GM19240 (cell line): ENCODE measurements at regions not wholly inside any gene's neighbourhood (a gene's known extent, or its start where the extent isn't known, plus 50 kb on each side); places are given as distances from the start of the nearest gene placed in this dataset.
"Not testable (repeated sequence)": the region's sequence is repeated elsewhere in the genome, so short reads cannot be mapped to it uniquely, and the experiment has no call there.

Experiments
- DNase-seq: peaks from one replicate; pipeline ENCODE4 v3.0.0; 2011; ENCODE audit warnings: low spot score; ENCODE audit not compliant: insufficient read length

DNA sequence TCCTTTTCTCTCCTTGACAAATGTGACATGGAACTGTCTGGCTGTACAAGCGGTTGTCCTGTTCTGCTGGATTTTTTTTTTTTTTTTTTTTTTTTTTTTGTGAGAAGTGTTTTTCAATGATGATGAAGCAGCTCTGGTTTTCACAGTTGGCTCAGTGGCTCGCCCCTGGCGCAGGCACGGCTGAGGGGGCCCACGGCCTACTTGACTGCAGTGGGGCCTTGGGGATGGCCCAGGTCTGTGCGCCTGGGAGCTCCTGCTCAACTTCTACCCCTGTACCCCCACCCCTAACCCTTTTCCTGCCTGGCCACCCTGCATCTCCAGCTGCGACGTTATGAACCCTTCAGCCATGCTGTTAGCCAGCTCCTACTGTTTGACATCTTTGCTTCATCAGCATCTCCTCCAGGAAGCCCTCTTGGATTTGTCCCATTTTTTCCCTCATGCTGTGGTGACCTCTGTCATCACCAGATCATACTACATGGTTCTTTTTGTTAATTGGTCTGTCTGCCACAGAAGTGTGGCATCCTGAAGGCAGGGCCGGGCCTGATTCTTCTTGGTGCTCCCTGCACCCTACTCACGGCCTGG, 167.9 kb downstream of the INHBB start:
- no peak for DNase-seq

DNA sequence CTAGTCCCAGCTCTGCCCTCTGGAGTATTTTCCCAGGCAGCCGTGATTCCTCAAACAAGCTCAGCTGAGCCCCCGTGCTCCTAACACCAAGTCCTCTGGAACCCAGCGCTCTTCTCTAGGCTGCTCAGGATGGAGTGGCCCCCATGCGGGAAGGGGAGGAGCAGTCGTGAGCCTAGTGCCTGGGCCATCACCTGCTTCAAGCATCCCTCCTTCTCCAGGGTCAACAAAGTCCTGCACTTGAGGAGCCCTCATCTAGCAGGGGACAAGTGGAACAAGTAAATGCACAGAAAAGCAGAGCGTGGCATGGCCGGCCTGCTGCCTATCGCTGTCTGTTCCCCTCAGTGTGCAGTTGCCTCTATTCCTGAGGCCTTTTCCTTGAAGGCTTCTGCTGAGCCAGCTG, 168.6 kb downstream of the INHBB start:
- DNase-seq: no peak

DNA sequence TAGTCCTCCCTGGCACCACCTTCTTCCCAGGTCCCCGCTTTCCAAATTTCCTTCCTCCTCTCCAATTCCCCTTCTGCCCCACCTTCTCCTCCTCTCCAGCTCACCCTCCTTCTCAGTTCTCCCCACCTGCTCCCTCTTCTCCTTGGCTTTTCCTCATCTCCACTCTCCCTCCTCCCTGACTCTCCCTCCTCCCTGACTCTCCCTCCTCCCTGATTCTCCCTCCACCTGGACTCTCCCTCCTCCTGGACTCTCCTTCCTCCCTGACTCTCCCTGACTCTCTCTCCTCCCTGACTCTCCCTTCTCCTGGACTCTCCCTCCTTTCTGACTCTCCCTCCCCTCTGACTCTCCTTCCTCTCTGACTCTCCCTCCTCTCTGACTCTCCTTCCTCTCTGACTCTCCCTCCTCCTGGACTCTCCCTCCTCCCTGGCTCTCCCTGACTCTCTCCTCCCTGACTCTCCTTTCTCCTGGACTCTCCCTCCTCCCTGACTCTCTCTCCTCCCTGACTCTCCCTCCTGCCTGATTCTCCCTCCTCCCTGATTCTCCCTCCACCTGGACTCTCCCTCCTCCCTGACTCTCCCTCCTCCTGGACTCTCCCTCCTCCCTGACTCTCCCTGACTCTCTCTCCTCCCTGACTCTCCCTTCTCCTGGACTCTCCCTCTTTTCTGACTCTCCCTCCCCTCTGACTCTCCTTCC, 169.3 kb downstream of the INHBB start:
- DNase-seq: not testable (repeated sequence)

DNA sequence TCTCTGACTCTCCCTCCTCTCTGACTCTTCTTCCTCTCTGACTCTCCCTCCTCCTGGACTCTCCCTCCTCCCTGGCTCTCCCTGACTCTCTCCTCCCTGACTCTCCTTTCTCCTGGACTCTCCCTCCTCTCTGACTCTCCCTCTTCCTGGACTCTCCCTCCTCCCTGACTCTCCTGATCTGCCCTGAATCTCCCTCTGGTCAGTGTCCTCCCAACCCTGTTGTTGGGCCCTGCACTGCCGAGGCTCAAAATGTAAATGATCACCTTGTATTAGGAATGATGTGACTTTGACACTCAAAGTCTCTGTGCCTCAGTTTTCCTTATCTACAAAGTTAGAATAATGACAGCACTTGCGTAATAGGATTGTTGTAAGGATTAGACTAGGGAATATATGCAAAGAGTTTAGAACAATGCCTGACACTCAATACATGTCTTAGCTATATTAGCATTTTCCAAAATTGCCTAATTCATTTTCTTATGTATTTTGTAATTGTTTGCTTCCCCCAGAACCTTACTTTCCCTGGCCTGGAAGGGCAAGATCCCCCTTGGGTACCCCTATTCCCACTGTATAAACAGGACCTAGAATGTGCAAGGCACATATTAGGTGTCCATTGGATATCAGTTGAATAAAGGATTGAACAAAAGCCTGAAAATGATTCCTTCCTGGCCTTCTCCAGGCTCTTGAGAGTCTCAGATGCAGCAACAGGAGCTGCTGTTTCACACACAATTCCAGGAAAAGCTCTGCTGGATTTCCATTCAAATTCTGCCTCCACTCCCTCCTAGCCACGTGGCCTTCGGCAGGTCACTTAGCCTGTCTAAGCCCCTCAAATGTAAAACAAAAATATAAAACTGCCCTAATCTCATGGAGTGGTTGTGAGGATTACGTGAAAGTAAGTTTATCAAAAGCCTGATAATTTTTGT, 170.1 kb downstream of the INHBB start:
- no peak for DNase-seq

DNA sequence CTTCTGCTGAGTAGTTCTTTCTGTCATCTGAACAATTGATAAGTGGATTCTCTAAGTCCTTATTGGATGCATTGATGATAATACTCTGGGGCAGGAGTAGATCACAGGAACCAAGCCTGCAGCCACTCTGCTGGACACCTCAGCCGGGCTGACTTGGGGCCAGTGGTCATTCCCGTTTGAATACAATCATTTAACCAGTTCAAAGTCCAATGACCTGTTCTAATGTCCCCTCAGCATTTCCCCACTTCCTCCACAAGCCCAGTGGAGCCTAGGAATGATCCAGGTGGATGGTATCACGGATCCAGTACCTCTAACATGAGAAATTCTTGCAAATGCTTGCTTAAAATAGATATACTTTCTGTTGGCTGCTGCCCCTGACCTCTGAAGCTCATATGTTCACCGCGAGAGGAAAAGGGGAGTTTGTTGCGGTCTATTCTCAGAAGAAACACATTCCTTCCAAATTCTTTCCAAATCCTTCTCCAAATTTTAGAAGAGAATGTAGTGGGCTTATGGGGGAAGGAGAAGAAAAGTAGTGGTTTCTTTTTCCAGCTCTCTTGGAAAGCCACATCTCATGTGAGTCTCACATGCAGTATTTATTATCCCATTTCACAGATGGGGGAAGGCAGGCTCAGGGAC, 170.9 kb downstream of the INHBB start:
- no peak for DNase-seq

DNA sequence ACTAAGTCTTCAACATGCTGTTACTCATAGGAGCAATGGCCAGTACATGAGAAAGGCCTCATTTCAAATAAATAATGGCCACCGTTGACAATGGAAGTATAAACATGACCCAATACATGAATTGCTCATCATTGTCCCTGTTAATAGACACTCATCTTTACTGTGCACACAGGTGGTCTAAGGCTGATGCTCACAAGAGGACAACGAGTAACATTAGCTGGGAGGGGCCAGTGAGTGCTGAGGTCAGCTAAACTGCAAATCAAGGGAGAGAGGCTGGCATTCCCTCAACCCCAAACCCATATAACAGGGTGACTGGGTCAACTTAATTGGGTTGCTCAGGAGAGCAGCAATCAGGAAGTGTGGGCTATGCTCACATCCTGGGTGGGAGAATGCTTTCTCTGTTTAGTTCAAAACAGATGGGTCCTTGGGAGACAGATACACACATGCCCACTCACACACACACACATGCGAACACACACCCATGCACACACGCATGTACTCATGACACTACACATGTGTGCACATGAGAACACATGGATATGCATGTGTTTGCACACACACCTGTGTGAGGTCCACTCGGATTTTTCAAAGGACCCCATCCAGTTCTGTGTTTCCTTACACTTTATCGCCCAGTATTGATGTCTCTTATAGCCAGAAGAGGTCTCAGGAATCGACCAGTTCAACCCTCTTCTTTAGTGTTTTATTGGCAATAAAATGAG, 172.0 kb downstream of the INHBB start:
- DNase-seq: no peak

DNA sequence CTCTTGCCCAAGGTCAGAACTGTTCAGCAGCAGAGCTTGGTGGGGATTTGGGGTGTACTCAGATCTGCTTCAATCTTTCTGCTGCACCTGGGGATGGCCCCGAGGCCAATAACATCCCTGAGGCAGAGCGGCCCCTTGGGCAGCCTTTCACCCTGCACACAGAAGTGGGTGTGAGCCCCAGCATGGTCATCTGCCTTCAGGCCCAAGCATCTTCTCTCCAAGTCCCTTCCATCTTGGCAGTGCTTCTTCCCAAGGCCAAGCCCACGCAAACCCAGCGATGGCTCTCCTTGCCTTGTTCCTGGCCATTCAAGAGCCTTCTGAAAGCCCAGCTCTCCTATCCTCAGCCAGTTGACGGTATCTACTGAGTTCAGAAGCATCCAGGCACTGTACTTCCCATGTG, 172.9 kb downstream of the INHBB start:
- DNase-seq: no peak

DNA sequence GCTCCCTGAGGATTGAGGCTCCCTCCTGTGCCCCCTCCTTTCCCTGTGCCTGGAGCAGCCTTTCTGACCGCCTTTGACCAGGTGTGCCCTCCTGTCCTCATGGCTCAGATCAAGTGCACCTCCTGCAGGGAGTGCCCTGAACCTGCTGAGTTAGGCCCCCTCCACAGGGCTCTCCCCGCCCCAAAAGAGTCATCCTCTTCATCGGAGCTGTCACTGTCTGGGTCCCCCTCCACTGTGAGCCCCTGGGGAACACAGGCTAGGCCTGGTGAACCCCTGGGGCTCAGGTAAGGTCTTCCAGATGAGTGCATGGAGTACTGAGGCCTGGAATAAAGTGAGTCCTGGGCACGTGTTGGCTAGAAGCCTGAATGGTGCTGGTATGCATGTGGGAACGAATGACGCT, 173.5 kb downstream of the INHBB start:
- no peak for DNase-seq

DNA sequence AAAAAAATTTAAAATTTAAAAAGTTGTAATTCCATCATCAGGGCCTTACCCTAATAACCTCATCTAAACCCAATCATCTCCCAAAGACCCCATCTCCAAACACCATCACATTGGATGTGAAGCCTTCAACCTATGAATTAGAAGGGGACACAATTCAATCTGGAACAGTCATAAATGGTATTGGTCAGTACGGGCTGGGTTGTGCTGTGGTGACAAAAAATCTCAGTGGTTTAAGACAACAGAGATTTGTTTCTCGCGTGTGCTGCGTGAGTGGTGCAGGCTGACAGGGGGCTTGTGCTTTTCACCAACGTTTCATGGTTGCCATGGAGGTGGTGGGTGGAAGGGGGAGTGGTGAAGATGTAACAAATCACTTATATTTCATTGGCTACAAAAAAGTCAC, 174.5 kb downstream of the INHBB start:
- DNase-seq: no peak

DNA sequence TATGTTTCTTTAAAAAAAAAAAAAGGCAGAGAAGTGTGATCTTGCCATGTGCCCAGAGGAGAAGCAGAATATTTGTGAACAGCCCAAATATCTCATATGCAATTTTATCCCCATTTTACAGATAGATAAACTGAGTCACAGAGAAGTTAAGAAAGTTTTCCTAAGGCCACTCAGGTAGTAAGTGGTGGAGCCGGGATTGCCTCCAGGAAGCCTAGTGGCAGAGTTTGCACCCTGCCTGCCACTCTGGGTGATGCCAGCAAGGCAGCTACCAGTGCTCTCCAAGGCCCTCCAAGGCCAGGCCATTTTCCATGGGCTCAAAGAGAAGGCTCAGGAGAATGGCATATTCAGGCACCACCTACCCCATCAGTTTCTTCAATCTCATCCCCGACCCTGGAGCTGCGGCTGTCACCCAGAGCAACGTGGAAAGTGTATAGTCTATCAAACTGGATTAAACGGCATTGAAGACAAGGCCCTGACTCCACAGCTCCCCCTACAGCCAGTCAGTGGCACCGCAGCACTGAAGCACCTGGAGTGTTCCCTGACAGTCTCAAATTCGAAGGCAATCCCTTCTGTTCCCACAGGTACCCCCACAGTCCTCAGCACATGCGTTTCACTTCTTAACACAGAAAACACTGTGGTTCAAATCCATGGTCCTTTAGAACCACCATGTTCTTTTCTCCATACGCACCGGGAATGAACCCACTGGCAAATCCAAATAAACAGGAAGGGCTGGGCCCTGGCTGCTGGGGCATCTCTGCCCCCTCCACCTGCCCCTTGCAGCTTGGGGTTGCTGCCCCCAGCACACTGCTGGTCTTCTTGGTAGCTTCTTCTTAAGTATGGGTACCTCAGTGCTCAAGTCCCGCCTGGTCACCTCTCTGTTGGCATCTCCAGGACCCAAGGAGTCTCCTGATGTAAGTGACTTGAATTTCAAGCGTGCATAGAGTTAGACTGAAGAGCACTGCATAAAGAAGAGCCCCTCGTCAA, 175.3 kb downstream of the INHBB start:
- no peak for DNase-seq

DNA sequence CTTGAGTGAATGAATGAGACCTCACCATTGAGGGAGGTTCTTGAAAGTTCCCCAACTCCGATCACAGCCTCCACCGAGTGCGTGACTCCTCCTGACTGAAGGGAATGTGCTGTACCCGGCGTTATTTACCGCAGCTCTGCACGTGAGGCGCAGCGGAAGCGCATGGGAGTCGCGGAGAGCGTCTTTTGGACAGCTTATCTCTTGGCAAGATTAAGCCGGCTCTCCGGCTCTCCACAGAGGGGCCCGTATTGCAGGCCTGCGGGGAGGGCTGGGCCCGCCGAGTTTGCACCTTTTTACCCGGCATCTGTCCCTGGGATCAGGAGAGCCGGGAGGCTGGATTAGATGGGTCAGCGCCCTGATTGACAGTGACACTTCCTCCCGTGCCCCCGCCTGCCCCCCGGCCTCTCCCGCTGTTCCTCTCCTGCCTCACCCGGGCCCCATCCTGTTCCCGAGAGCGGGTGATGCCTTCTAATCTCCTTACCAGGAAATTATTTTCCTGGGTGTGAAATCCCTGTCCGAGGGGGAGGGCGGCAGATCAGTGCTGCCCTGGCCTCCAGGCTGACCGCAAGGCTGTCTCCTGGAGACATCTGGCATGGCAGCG, 176.3 kb downstream of the INHBB start:
- DNase-seq: no peak

DNA sequence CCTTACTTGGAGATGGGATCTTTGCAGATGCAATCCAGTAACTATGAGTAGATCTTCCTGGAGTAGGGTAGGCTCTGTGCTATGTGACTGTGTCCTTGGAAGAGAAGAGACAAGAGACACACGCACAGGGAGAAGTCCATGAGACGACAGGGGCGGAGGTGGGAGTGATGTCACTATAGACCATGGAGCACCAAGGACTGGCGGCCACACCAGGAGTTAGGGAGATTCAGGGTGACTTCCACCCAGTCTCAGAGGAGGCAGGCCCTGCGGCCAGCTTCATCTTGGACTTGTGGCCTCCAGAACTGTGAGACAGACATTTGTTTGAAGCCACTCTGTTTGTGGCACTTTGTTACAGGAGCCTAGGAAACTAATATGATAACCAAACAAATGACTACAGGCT, 177.8 kb downstream of the INHBB start:
- DNase-seq: no peak

DNA sequence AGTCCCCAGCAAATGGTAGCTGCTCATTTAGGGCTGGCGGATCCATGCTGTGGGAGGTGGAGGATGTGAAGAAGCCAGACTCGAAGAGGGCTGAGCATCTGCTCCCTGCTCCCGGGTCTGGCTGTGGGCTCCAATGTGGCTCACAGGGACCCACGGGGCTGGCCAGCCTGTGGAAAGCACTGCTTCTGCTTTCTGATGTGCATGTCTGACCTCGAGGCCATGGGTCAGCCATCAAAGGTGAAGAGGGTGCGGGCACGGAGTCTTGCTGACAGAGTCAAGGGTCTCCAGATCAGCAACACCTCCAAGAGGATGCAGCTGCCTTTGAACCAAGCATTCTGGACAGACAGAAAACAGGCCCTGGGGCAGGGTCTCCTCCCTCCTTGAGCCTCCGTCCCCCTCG, 178.2 kb downstream of the INHBB start:
- no peak for DNase-seq

DNA sequence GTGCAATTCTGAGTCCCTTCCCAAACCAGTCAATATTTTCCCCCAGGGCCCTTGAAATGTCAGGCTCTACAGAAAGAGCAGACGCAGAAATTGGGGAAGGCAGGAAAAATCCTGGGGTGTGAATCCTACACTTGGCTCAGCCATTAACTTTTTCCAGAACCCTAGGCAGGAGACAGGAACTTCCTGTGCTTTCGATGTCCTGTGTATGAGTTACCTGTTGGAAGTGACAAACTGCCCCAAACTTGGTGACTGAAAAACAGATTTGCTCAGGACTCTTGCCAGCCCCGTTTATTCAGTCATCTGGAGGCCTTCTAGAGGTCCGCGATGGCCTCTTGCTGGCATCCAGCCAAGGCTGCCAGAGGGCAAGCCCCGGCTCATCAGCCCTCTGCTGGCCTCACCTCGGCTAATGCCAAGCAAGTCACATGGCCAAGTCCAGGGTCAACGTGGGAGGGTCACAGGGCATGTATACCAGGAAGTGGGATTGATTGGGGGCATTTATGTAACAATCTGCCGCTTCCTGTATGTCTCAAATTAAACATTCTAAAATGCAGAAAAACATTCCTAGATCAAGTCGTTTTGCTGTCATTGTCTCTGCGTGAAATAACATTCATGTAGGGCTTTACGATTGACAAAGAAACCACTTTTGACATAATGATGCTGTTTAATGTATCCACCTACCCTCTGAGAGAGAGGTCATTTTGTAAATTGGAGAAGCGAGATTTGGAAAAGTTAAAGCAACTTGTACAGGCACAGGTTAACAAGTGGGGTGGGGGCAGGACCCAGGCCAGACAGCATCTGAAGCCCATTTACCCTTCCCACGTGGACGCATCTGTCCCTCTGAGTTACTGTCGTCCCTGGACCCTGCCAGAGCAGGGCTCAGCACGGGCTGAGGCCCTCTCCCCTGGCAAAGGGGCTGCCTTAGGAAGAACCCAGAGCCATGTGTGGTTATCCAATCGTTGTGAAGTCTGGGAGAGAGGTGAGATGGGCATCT, 179.4 kb downstream of the INHBB start:
- DNase-seq: no peak

DNA sequence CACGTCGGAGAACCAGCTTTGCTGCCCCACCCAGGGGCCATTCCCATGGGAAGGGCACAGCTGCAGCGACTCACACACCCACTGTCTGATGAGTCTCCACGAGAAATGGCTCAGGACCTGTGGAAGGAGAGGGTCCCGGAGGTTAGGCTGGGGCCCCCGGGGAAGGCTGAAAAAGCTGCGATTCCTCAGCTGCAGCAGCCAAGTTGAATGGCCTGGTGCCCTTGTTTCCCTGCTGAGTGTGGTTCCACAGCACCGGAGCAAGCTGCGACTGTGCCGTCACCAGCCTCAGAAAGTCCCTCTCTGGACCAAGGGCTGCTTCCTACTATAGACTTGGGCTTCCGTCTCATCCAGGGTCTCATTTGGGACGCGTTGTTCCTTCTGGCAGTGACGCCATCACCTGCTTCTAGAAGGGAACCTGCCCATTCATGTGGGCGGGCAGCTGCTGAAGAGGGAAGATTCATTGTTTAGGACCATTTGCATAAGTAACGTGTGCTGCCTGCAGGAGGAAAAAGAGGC, 180.2 kb downstream of the INHBB start:
- no peak for DNase-seq

DNA sequence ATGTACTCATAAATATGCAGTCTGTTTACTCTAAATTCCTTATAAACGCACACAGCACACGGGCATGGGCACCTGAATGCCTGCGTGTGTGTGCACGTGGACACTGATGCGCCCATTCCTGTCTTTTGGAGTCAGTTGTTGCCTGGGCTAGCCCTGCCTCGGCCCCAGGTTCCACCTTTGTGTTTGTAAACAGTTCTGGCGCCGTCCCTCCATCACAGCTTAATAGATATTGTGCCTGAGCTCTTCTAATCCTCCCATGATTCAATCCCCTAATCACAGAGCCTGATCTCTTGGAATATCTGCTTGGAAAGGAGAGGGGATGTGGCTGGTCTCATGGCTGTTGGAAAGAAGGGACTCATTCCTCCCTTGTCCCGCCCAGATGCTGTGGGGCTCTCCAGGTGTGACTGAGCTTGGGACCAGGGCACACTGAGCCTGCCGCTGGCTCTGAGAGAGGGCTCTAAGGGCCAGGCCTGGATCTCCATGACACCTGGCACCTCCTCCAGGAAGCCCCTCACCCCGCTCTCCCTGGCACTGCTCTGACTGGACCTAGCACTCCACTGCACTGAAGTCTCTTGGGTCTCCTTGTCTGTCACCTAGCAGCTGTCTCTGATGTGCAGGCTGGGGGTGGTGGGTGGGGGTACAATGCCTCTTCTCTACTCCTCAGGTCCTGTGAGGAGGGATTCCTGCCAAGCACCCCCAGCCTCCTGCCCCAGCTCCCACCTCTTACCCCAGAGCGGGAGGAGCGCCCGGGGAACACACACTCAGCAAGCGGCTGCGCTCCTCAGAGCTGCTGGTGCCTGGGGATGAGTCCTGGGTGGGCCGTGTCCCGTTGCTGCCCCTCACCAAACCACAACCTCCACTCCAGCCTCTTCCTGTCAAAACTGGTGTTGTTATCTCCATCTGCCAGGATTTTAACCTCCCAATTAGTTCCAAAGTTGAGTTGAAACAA, 181.3 kb downstream of the INHBB start:
- DNase-seq: no peak

DNA sequence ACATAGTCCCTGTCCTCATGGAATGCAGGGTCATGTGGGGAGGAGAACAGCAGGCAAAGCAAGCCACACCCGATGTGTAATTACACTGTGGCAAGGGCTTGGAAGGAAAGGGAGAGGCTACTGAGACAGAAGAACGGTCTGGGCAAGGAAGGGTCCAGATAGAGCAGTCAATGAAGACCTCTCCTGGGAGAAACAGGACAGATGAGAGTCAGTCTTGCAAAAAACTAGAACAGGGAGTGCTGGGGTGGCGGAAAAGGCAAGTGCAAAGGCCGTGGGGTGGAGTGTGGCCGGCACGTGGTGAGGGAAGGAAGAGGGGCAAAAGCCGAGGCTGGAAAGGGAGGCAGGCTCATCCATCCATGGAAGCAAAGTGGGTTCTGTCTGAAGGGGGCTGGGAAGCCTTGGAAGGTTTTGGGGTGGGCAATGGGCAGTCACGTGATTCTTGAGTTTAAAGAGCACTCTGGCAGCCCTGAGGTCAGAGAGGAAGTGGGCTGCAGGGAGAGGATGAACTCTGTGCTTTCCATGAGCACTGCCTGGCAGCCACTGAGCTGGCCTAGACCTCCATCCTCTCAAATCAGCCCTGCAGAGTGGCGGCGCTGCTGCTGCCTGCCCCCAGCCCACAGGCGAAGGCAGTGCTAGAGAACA, 182.2 kb downstream of the INHBB start:
- no peak for DNase-seq
